ENCODE measurements at regions not wholly inside any gene's neighbourhood (a gene's known extent, or its start where the extent isn't known, plus 50 kb on each side); places are given as distances from the start of the nearest gene placed in this dataset.

DNA sequence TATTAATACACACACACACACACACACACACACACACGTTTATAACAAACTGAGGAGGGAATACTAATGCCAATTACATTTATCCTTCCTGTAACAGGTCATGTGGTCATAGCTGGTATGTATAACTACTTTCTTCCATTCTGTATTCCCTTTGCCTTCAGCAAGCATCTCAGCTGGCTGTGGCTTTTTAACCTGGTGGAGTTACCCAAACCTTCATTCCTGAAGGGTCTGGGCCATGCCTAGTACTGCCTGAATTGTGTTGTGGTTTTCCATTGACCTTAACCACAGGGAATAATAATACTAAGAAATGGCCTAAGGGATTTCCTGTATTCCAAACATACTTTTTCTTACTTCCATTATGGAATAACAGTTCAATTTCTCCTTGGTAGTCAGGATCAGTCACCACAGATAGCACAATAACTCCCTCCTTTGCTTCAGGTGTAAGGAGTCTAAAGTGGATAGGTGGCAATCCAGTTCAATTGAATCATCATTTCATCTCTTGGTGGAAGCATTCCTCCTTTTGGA, 222.2 kb upstream of the MEF2C start:
- TF ChIP-seq, protein P1, sequence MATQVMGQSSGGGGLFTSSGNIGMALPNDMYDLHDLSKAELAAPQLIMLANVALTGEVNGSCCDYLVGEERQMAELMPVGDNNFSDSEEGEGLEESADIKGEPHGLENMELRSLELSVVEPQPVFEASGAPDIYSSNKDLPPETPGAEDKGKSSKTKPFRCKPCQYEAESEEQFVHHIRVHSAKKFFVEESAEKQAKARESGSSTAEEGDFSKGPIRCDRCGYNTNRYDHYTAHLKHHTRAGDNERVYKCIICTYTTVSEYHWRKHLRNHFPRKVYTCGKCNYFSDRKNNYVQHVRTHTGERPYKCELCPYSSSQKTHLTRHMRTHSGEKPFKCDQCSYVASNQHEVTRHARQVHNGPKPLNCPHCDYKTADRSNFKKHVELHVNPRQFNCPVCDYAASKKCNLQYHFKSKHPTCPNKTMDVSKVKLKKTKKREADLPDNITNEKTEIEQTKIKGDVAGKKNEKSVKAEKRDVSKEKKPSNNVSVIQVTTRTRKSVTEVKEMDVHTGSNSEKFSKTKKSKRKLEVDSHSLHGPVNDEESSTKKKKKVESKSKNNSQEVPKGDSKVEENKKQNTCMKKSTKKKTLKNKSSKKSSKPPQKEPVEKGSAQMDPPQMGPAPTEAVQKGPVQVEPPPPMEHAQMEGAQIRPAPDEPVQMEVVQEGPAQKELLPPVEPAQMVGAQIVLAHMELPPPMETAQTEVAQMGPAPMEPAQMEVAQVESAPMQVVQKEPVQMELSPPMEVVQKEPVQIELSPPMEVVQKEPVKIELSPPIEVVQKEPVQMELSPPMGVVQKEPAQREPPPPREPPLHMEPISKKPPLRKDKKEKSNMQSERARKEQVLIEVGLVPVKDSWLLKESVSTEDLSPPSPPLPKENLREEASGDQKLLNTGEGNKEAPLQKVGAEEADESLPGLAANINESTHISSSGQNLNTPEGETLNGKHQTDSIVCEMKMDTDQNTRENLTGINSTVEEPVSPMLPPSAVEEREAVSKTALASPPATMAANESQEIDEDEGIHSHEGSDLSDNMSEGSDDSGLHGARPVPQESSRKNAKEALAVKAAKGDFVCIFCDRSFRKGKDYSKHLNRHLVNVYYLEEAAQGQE (IDR thresholded peaks at IDR 0.05; ENCODE audit: insufficient read depth in 1 of 2, low read depth in 2 of 2, low read length in 1 of 2): no peak
- TF ChIP-seq, protein P2, sequence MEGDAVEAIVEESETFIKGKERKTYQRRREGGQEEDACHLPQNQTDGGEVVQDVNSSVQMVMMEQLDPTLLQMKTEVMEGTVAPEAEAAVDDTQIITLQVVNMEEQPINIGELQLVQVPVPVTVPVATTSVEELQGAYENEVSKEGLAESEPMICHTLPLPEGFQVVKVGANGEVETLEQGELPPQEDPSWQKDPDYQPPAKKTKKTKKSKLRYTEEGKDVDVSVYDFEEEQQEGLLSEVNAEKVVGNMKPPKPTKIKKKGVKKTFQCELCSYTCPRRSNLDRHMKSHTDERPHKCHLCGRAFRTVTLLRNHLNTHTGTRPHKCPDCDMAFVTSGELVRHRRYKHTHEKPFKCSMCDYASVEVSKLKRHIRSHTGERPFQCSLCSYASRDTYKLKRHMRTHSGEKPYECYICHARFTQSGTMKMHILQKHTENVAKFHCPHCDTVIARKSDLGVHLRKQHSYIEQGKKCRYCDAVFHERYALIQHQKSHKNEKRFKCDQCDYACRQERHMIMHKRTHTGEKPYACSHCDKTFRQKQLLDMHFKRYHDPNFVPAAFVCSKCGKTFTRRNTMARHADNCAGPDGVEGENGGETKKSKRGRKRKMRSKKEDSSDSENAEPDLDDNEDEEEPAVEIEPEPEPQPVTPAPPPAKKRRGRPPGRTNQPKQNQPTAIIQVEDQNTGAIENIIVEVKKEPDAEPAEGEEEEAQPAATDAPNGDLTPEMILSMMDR (IDR thresholded peaks at IDR 0.05): no peak
- no peak for TF ChIP-seq TCF7L2 (IDR thresholded peaks at IDR 0.05; ENCODE audit: low read depth, low read length)
- no peak for TF ChIP-seq POLR2AphosphoS5 (IDR thresholded peaks at IDR 0.05; ENCODE audit: low read depth, low read length)
